Adipocyte (in vitro differentiated cells): ENCODE measurements at regions not wholly inside any gene's neighbourhood (a gene's known extent, or its start where the extent isn't known, plus 50 kb on each side); places are given as distances from the start of the nearest gene placed in this dataset.
"Not testable (repeated sequence)": the region's sequence is repeated elsewhere in the genome, so short reads cannot be mapped to it uniquely, and the experiment has no call there.

ENCODE experiments used
- DNase-seq: peaks from one replicate; pipeline ENCODE4 v3.0.0-alpha.2; 2015; ENCODE audit warnings: low read depth
- H3K27me3 ChIP-seq: replicated peaks from 2 replicates; pipeline ENCODE4 v1.7.0; 2013; ENCODE audit warnings: mild to moderate bottlenecking, low read length, moderate library complexity; ENCODE audit not compliant: control insufficient read depth, insufficient read depth
- H3K36me3 ChIP-seq: 2 replicates; pipeline ENCODE4 v1.7.0; 2013; ENCODE audit warnings: low read length, mild to moderate bottlenecking, moderate library complexity; ENCODE audit not compliant: control insufficient read depth, insufficient read depth, severe bottlenecking
- H3K4me1 ChIP-seq: 2 replicates; pipeline ENCODE4 v1.7.0; 2013; ENCODE audit warnings: mild to moderate bottlenecking, low read length, moderate library complexity; ENCODE audit not compliant: control insufficient read depth, insufficient read depth
- H3K4me3 ChIP-seq: 2 replicates; pipeline ENCODE4 v1.7.0; 2013; ENCODE audit warnings: mild to moderate bottlenecking, low read length, moderate library complexity
- H3K9ac ChIP-seq: 2 replicates; pipeline ENCODE4 v1.7.0; 2013; ENCODE audit warnings: mild to moderate bottlenecking, low read length, moderate library complexity
- H3K9me3 ChIP-seq: 2 replicates; pipeline ENCODE4 v1.7.0; 2013; ENCODE audit warnings: mild to moderate bottlenecking, low read length, moderate library complexity; ENCODE audit not compliant: control insufficient read depth

DNA sequence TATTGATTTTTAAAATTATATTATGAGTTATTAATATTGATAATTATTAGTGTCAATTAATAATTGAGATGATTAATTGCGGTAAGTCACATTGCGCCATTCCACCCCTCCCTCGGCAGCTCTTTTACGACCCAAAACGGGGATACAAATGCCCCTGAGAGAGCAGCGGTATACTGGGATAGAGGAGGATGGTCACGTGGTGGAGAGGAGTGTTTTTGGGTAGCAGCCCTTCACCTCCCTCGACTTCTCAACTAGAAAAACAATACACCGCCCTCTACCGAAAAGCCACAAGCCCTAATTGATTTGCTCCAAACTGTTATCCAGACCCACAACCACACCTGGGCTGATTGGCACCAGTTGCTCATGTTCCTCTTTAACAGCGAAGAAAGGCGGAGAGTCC lies 71.0 kb downstream of the DAPL1 start:
- DNase-seq, H3K9me3 ChIP-seq, H3K36me3 ChIP-seq, H3K4me3 ChIP-seq, H3K9ac ChIP-seq, H3K27me3 ChIP-seq, H3K4me1 ChIP-seq: not testable (repeated sequence)

DNA sequence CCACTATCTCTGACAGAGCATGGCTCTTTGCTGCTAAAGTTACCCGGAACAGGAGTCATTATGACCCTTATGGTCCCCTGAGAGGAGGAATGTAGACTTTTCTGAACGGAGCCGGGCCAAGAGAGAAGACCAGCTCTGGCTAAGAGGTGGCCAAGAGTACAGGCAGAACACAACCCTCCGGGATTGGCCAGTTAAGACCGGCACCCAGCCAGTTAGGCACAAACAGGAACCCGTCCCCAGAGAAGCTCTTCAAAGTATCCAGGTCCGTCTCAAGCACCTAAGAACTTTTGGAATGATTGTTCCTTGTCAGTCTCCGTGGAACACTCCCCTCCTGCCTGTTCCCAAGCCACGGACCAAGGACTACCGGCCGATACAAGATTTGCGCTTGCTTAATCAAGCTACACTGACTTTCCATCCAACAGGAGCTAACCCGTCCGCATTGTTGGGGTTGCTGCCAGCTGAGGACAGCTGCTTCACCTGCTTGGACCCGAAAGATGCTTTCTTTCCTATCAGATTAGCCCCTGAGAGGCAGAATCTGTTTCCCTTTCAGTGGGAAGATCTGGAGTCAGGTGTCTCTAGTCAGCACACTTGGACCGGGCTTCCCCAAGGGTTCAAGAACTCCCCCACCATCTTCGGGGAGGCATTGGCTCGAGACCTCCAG lies 72.5 kb downstream of the DAPL1 start:
- not testable (repeated sequence) for DNase-seq, H3K4me1 ChIP-seq, H3K9ac ChIP-seq, H3K4me3 ChIP-seq, H3K27me3 ChIP-seq, H3K36me3 ChIP-seq, H3K9me3 ChIP-seq

DNA sequence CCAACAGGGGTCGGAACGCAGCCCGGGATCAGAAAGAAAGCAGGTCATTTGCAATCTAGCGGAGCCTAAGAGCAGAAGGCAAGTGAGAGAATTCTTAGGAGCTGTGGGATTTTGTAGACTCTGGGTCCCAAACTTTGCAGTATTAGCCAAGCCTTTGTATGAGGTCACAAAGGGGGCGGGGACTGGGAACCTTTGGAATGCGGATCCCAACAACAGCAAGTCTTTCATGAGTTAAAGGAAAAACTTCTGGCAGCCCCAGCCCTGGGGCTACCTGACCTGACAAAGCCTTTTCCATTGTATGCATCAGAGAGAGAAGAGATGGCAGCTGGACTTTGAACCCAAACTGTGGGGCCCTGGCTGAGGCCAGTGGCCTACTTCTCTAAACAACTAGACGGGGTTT lies 73.3 kb downstream of the DAPL1 start:
- H3K27me3 ChIP-seq, H3K9ac ChIP-seq, H3K4me1 ChIP-seq, H3K9me3 ChIP-seq, H3K36me3 ChIP-seq, DNase-seq, H3K4me3 ChIP-seq: not testable (repeated sequence)

DNA sequence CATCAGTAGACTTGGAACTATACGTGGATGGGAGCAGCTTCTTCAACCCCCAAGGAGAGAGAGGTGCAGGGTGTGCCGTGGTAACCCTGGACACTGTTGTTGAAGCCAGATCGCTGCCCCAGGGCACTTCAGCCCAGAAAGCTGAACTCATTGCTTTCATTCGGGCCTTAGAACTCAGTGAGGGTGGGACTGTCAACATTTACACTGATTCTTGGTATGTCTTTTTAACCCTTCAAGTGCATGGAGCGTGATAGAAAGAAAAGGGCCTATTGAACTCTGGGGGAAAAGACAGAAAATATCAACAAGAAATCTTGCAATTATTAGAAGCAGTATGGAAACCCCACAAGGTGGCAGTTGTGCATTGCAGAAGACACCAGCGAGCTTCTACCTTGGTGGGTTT lies 74.0 kb downstream of the DAPL1 start:
- not testable (repeated sequence) for H3K4me1 ChIP-seq, H3K9ac ChIP-seq, H3K4me3 ChIP-seq, H3K27me3 ChIP-seq, DNase-seq, H3K9me3 ChIP-seq, H3K36me3 ChIP-seq

DNA sequence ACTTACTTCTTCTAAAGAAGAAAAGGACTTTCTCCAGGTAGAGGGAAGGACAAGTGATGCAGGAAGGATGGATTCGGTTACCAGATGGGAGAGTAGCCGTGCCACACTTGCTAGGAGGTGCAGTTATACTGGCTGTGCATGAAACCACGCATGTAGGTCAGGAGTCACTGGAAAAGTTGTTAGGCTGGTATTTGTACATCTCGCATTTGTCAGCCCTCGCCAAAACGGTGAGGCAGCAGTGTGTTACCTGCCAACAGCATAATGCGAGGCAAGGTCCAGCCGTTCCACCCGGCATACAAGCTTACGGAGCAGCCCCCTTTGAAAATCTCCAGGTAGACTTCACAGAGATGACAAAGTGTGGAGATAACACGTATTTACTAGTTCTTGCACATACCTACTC lies 74.5 kb downstream of the DAPL1 start:
- H3K27me3 ChIP-seq, DNase-seq, H3K9me3 ChIP-seq, H3K4me3 ChIP-seq, H3K36me3 ChIP-seq, H3K4me1 ChIP-seq, H3K9ac ChIP-seq: not testable (repeated sequence)

DNA sequence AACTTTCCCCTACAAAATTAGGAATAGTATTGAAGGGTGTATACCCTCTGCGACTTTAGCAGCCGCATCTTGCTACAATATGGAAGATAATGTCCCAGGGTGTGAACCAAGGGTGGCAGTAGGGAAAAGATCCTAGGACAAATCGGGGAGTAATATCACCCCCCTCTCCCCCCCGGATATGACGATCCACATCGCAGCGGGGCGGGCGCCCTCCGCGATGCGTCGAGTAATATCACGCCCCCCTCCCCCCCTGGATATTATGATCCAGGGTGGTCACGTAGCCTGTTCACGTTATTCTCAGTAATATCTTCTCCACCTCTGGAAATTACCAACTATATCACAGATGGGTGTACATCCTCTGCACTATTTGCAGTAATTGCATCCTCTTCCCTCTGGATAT lies 82.9 kb downstream of the DAPL1 start:
- Histone ChIP-seq H3K27me3 (peaks cover 11% of the 10 kb centered on the region), H3K4me3 (no peak overlapping the region), H3K36me3 (no peaks in the 10 kb centered on the region), H3K9ac (no peak overlapping the region), H3K4me1 (no peaks in the 10 kb centered on the region), H3K9me3 (no peaks in the 10 kb centered on the region)
- no peak for DNase-seq

DNA sequence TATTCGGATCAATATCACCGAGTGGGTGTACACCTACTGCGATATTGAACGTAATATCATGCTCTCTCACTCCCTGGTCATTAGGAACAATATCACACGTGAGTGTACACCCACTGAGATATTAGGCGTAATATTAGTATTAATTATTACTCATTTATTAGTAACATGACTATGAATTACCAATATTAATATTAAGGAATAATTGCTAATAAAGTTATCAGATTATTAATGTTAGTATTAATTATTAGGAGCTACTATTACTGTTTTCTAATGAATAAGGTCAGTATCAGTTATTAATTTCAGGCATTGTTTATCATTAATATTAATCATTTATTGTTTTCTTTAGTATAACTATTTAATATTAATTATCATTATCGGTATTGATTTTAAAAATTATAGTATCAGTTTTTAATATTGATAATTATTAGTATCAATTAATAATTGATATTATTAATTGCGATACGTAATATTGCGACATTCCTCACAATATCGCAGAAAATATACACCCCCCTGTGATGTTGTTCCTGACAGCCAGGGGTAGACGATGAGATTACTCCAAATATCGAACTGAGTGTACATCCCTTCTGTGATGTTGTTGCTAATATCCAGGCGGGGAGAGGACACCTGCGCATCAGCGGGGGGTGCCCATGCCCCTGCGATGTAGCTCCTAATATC lies 84.2 kb downstream of the DAPL1 start:
- Histone ChIP-seq H3K9me3 (no peaks in the 10 kb centered on the region), H3K4me3 (no peak overlapping the region), H3K36me3 (no peaks in the 10 kb centered on the region), H3K27me3 (peaks cover 11% of the 10 kb centered on the region), H3K4me1 (no peaks in the 10 kb centered on the region), H3K9ac (no peak overlapping the region)
- no peak for DNase-seq

DNA sequence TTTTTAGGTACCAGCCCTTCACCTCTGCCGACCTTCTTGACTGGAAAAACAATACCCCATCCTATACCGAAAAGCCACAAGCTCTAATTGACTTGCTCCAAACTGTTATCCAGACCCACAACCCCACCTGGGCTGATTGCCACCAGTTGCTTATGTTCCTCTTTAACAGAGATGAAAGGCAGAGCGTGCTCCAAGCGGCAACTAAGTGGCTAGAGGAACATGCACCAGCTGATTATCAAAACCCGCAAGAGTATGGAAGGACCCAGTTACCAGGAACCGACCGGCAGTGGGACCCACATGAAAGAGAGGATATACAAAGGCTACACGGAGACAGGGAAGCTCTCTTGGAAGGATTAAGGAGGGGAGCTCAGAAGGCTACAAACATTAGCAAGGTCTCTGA lies 86.1 kb upstream of the TANC1 start:
- Histone ChIP-seq H3K9ac (no peak overlapping the region), H3K36me3 (no peaks in the 10 kb centered on the region), H3K4me3 (no peak overlapping the region), H3K9me3 (no peaks in the 10 kb centered on the region), H3K27me3 (peaks cover 16% of the 10 kb centered on the region), H3K4me1 (no peaks in the 10 kb centered on the region)
- DNase-seq = no peak

DNA sequence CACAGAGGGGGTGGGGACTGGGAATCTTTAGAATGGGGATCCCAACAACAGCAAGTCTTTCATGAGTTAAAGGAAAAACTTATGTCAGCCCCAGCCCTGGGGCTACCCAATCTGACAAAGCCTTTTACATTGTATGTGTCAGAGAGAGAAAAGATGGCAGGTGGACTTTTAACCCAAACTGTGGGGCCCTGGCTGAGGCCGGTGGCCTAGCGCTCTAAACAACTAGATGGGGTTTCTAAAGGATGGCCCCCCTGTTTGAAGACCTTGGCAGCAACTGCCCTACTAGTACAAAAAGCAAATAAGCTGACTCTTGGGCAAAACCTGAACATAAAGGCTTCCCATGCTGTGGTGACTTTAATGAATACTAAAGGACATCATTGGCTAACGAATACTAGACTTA lies 83.9 kb upstream of the TANC1 start:
- H3K4me1 ChIP-seq, H3K9me3 ChIP-seq, DNase-seq, H3K36me3 ChIP-seq, H3K4me3 ChIP-seq, H3K9ac ChIP-seq: not testable (repeated sequence)
- H3K27me3 ChIP-seq = peaks cover 16% of the 10 kb centered on the region

DNA sequence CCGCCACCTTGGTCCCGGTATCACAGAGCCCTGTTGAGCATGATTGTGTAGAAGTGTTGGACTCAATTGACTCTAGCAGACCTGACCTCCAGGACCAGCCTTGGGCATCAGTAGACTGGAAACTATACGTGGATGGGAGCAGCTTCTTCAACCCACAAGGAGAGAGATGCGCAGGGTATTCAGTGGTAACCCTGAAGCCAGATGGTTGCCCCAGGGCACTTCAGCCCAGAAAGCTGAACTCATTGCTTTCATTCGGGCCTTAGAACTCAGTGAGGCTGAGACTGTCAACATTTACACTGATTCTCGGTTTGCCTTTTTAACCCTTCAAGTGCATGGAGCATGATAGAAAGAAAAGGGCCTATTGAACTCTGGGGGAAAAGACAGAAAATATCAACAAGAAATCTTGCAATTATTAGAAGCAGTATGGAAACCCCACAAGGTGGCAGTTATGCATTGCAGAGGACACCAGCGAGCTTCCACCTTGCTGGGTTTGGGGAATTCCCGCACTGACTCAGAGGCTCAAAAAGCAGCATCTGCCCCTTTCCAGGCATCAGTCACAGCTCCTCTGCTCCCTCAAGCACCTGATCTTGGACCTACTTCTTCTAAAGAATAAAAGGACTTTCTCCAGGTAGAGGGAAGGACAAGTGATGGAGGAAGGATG lies 83.3 kb upstream of the TANC1 start:
- H3K27me3 ChIP-seq = peaks cover 16% of the 10 kb centered on the region
- not testable (repeated sequence) for H3K4me1 ChIP-seq, H3K9me3 ChIP-seq, H3K9ac ChIP-seq, H3K4me3 ChIP-seq, DNase-seq, H3K36me3 ChIP-seq

DNA sequence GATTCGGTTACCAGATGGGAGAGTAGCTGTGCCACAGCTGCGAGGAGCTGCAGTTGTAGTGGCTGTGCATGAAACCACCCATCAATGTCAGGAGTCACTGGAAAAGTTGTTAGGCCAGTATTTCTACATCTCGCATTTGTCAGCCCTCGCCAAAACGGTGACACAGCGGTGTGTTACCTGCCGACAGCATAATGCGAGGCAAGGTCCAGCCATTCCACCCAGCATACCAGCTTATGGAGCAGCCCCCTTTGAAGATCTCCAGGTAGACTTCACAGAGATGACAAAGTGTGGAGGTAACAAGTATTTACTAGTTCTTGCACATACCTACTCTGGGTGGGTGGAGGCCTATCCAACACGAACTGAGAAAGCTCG lies 82.8 kb upstream of the TANC1 start:
- not testable (repeated sequence) for DNase-seq, H3K9me3 ChIP-seq, H3K4me3 ChIP-seq

More for the DNA sequence above, 82.8 kb upstream of the TANC1 start:
- H3K27me3 ChIP-seq = peaks cover 13% of the 10 kb centered on the region
- H3K36me3 ChIP-seq, H3K4me1 ChIP-seq, H3K9ac ChIP-seq: not testable (repeated sequence)
